Skin epidermis (tissue), 12 donors: ENCODE measurements at regions not wholly inside any gene's neighbourhood (a gene's known extent, or its start where the extent isn't known, plus 50 kb on each side); places are given as distances from the start of the nearest gene placed in this dataset.
"Not testable (repeated sequence)": the region's sequence is repeated elsewhere in the genome, so short reads cannot be mapped to it uniquely, and the experiment has no call there.

Experiments
- H3K27ac ChIP-seq, 21 experiments: fragments of 200-600 bp; sonication (generic) in 11 of 21; one replicate each; pipeline ENCODE4 v1.5.0; 2020; ENCODE audit warnings: mild to moderate bottlenecking in 3 of 21, inconsistent platforms in 2 of 21, moderate library complexity in 2 of 21
- H3K4me3 ChIP-seq, 7 experiments: fragments of 200-600 bp; sonication (generic) in 2 of 7; one replicate each; pipeline ENCODE4 v1.5.0; 2020; ENCODE audit warnings: inconsistent platforms in 2 of 7, mild to moderate bottlenecking in 2 of 7, moderate library complexity in 1 of 7

DNA sequence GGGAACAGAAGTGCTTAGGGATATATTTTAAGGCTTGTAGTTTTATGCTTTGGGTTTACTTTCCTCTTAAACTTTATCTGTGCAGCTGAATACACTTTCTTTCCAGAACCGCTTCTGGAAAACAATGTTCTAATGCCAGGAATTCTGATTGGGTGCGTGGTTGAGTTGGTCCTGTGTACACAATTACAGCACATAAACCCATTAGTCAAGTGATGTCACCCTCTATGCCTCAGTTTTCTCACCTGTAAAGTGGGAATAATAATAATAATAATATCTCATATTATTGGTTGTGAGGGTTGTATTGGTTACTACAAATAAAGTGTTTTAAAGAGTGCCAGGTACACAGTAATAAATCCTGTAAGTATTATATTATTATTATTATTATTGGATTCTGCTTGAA lies 129.2 kb downstream of the MID1IP1 start:
- H3K27ac ChIP-seq: no peak overlapping the region
- H3K4me3 ChIP-seq: no peak overlapping the region

DNA sequence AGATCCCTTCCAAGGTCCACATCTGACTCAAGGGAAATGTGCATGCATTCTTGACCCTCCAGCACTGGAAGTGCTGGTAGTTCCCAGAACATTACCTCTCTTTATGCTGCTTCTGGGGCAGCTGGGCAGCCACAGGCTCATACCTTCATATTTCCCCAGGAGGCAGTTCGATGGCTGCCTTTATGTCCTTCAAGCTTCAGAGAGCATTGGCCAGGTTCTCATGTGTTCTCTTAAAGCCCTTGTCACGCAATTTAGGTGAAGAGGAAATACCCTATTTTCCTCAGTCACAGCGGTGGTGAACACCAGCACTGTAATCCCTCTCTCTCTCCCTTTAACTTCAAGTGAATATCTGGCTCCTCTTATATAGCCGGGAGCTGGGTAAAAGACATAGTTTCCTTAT lies 134.3 kb downstream of the MID1IP1 start:
- Histone ChIP-seq H3K4me3 (no peak overlapping the region), H3K27ac (no peak overlapping the region)

DNA sequence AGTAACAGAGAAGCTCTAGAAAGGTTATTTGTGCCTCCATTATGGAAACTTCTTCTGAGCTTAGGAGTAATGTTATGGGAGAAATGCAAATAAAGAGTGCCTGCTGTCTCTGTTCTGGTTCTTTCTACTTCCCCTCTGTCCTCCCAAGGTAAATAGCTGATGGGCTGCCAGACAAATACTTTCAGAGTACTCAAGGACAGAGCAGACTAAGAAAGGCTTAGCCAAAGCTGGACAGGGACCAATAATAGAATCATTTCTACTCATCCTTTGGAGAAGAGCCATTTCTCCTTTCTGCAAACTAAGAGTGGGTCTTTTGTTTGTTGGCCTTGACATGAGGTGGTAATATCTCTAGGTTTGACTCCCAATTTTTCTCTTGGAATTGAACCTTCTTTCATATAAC lies 136.1 kb downstream of the MID1IP1 start:
- Histone ChIP-seq H3K4me3 (no peak overlapping the region), H3K27ac (no peak overlapping the region)

DNA sequence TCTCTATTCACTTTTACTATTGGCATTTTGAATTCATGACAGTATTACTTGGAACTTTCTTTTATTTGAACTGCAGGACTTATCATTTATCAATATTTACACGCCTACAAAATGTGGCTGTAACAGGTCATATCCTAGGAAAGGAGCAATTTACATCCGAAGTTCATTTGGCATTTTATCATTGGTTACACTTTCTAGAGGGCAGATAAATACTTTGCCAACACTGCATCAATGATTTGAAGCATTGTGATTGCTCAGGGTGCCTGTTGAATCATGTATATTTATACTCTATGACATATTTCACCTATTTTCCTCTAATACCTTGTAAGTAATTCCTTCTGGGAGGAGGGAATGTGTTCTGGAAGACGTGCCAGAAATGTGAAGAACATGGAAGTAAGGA lies 136.7 kb downstream of the MID1IP1 start:
- Histone ChIP-seq H3K4me3 (no peak overlapping the region), H3K27ac (no peak overlapping the region)

DNA sequence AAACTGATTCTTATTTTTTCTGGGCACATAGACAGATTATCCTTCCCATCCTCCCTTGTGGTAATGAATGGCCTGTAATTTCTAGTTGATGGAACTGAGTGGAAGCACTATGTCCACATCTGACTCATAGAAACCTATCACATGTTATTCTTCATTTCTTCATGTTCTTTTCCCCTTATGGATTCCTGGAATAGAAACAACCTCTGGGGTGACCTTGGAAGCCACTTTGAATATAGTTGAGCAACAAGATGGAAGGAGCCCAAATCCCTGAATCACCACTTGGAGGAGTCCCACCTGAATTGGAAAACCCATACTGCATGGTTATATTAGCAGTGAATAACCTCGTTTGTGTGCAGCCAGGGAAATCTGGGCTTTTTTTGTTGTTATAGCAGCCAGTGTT lies 137.8 kb downstream of the MID1IP1 start:
- H3K4me3 ChIP-seq: no peak overlapping the region
- H3K27ac ChIP-seq: no peak overlapping the region

DNA sequence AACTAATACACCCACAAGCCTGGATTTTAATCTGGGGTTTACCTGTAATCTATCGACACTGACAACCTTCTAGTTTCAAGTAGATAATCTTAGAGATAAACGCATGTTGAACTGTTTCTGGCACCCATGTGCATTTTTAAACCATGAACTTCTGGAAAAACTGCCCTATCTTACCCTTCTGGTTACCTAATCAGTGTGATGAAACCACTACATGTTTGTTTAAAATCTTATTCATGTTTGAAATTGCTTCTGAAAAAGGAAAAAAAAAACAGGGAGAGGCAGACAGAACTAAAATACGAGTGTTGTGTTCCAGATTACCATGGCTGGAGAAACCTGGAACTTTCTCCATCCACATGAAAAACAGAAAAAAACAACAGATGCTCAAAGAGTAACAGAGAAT lies 139.3 kb downstream of the MID1IP1 start:
- H3K27ac ChIP-seq: no peak overlapping the region

DNA sequence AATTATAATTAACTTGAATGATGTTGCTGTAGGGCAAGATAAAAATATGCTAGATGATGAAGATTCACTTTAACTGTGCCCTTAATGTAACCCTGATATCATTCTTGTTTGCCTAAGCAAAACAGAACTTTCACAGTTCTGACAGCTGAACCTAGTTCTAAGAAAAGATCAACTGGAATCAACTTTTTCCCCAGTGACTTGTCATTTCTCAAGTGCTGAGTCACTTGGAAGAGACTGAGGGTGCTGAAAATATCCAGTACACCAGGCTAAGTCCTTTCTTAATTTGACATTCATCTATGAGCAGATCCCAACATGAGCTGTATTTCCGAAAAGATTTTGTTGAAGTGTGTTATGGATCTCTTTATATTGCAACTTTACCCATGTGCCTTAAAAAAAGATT lies 140.4 kb downstream of the MID1IP1 start:
- H3K4me3 ChIP-seq: no peak overlapping the region
- no peak overlapping the region for H3K27ac ChIP-seq

More for the DNA sequence above, 139.3 kb downstream of the MID1IP1 start:
- H3K4me3 ChIP-seq: no peak overlapping the region

DNA sequence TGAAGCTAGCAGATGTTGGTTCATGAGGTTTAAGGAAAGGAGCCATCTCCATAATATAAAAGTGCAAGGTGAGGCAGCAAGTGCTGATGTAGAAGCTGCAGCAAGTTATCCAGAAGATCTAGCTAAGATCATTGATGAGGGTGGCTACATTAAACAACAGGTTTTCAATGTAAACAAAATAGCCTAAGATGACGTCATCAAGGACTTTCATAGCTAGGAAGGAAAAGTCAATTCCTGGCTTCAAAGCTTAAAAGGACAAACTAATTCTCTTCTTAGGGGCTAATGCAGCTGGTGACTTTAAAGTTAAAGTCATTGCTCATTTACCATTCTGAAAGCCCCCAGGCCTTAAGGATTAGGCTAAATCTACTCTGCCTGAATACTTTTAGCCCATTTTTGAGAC lies 141.9 kb downstream of the MID1IP1 start:
- no peak overlapping the region for H3K4me3 ChIP-seq
- no peak overlapping the region for H3K27ac ChIP-seq

DNA sequence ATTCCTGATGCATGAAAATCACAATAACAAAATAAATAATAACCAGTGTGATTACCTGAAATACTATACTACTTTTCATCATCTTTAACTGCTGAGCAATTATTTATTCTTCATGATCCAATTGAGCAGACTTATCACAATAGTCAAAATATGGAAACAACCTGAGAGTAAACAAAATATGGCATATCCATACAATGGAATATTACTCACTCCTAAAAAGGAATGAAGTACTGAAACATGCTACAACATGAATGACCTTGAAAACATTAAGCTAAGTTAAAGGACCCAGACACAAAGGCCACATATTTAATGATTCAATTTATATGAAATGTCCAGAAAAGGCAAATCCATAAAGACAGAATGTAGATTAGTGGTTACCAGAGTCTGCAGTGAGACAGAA lies 146.8 kb downstream of the MID1IP1 start:
- Histone ChIP-seq H3K4me3 (no peak overlapping the region), H3K27ac (no peak overlapping the region)

DNA sequence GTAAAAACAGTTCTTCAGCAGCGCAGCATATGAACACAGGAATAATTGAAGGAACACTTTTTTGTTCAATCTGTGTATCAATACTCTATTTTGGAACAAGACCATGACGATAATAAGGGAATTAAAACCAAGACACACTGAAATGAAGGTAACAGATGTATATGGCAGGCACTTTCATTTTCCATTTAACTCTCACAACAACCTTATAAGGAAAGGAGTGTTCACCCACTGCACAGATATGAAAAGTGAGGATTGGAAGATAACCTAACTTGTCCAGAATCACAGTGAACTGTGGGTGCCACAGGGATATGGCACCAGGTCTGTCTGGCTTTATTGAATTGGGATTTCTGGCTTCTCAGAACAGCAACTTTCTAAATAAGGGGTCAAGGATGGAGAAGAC lies 153.3 kb downstream of the MID1IP1 start:
- H3K4me3 ChIP-seq: no peak overlapping the region
- no peak overlapping the region for H3K27ac ChIP-seq

DNA sequence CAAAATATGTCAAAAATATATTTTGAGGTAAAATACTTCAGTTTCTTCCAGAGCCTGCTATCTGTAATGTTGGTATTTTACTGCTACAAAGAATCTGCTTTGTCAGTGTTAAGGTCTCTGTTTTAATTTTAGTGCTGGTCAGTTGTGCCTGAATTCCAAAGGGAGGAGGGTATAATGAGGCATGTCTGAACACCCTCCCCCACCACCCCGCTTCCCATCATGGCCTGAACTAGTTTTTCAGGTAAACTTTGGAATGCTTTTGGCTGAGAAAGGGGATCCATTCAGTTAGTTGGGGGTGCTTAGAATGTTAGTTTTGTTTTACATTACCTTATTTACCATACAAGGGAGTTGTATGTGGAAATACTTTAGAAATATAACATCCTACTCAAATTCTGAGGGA lies 158.5 kb downstream of the MID1IP1 start:
- no peak overlapping the region for H3K27ac ChIP-seq
- no peak overlapping the region for H3K4me3 ChIP-seq

DNA sequence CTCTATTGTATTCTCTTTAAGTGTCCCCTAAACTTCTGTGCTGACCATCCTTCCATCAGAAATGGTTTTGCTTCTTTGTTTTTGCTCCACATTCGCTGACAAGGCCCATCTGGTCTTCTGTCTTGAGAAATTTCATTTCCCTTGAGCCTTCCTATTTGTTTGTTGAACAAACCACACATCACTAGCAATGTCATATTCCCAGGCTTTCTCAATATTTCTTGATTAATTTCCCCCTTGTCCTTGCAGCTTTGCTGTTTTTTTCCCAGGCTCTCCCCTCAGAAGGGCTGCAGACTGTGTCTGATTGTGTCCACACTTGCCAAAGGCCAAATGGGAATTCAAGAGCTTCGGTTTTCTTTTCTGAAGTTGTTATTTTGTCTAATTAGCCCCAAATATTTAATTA lies 158.9 kb downstream of the MID1IP1 start:
- no peak overlapping the region for H3K27ac ChIP-seq
- no peak overlapping the region for H3K4me3 ChIP-seq

DNA sequence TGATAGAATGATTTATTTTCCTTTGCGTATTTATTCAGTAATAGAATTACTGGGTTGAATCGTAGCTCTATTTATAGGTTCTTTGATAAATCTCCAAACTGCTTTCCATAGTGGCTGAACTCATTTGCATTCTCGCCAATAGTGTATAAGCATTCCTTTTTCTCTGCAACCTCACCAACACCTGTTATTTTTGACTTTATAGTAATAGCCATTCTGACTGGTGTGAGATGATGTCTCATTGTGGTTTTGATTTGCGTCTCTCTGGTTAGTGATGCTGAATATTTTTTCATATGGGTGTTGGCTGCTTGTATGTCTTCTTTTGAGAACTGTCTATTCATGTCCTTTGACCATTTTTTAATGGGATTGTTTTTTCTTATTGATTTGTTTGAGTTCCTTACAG lies 160.7 kb downstream of the MID1IP1 start:
- no peak overlapping the region for H3K27ac ChIP-seq
- H3K4me3 ChIP-seq: no peak overlapping the region

DNA sequence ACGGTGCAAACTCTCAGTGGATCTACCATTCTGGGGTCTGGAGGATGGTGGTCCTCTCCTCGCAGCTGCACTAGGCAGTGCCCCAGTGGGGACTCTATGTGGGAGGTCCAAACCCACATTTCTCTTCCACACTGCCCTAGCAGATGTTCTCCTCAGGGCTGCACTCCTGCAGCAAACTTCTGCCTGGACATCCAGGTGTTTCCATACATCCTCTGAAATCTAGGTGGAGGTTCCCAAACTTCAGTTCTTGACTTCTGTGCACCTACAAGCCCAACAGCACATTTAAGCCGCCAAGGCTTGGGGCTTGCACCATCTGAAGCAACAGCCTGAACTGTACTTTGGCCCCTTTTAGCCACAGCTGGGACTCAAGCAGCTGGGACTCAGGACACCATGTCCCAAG lies 162.0 kb downstream of the MID1IP1 start:
- H3K4me3 ChIP-seq, H3K27ac ChIP-seq: not testable (repeated sequence)

DNA sequence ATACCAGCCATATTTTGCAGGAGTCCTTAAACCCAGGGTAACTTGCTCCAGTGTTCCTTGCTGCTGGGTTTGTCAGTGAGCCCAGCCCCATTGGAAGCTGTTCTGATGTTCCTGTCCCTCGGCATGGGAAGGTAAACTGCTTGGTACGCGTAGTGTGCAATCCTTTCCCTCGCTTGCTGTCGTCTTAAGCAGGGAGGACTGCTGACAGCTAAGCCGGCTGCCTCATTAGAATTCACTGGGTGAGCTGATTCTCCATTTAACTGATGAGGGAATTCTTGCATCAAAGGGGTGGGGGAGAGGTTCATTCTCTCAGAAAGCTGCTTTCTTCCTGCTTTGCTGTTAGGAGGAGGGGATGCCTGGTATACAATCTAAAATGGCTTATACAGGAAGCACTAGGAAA lies 164.6 kb downstream of the MID1IP1 start:
- no peak overlapping the region for H3K27ac ChIP-seq
- H3K4me3 ChIP-seq: no peak overlapping the region

DNA sequence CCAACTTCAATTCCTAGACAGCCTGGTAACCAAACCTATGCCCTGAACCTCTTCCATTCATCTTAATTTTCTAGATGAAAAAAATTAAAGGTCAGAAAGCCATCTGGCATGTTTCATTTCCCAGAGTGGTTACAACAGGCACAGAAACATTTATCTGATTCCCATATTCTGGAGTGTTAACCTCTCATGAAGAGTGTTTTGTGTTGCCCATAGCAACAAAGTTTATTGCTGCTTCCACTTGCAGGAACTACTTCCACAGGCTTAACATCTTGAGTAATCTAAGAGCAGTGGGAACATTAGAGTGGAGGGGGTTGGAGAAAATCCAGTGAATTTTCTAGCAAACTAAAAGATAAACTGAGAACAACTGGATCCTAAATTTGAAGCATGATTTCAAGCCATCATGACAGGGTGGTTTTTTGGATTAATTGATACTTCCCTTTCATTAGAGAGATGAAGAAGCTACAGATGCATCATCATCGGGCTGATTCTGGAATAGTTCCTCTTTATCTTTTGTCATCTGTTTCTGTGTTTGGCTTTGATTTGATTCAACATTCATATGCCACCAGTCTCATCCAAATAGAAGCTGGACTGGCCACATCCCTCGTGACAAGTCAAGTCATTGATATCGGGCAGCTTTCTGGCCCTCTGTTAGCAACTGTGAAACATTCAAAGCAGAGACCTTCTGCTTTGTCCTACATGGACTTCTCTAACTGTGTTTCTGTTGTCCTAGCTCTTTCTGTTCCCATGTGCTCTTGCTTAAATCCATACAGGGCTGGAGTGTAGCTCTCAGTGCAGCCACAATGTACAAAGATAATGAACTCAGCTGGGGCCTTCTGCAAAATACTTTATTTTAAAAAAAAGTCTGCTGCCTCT lies 167.3 kb downstream of the MID1IP1 start:
- no peak overlapping the region for H3K4me3 ChIP-seq
- no peak overlapping the region for H3K27ac ChIP-seq

DNA sequence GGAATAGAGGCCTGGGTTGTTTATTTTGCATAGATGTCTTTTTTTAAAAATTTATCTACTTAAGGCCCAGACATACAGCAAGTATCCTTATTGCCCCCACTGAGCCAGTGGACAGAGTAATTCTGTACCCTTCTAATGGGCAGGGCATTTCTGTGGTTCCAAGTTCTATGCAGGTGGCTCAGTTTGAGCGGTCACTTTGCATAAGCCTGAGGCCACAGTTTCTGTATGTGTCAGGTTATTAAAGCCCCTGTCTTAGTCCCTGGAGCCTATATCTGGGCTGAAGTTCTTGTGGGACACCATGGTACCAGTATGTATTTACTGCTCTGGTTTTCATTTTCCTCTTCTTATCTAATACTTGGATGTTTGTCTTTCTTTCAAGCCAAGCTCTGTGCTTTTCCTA lies 168.8 kb downstream of the MID1IP1 start:
- Histone ChIP-seq H3K27ac (no peak overlapping the region), H3K4me3 (no peak overlapping the region)

DNA sequence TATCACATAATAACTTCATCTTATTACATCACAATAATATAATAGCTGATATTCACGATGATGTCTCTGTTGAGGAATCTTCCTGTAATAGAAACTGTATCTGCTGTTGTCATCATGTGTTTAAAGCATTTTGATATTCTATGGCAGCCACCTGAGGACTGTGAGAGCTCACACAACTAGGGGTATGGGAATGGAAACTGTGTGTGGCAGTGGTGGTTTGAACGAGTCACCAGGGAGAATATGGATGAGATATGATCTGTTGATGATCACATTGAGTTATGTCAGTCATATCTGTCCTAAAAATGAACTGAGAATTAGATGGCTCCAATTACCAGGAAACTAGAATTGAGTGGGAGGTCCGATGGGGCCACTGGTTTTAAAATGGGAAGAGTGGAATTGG lies 169.6 kb downstream of the MID1IP1 start:
- no peak overlapping the region for H3K4me3 ChIP-seq

DNA sequence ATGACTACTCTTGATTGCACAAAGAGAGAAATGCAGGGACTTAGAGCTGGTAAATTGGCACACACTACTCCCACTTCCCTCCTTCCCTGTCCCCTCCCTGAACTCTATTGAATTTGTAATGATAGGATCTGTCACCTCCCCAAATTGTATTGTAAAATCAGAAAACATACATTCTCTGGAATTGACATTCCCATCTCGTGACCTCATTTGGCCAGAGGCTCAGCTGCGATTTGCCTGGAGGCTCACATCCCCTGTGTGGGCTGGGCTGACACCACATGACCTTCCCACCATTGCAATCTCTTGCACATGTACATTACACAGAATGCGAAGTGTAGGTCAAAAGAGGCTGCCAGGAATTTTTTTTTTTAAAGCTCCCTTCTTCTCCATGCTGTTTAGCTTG lies 172.1 kb downstream of the MID1IP1 start:
- Histone ChIP-seq H3K4me3 (no peak overlapping the region), H3K27ac (no peak overlapping the region)

More for the DNA sequence above, 169.6 kb downstream of the MID1IP1 start:
- no peak overlapping the region for H3K27ac ChIP-seq

DNA sequence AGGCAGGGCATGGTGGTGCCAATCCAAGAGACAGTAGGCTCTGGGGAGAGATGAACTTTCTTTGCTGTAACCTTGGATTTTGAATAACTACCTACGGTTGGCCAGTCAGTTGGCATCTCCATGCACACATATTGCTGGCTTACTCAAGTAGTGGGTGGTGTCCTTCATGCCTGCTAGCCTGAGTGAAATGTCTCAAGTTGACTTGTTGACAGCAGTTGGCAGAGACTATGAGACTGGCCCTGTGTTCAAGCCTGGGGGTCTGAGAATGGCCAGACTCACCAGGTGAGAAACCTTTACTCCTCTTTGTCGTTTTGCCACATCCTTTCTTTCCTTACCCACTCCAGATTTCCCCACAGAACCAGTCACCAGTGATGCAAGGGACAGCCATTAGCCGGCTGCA lies 173.3 kb downstream of the MID1IP1 start:
- H3K27ac ChIP-seq: no peak overlapping the region
- no peak overlapping the region for H3K4me3 ChIP-seq

DNA sequence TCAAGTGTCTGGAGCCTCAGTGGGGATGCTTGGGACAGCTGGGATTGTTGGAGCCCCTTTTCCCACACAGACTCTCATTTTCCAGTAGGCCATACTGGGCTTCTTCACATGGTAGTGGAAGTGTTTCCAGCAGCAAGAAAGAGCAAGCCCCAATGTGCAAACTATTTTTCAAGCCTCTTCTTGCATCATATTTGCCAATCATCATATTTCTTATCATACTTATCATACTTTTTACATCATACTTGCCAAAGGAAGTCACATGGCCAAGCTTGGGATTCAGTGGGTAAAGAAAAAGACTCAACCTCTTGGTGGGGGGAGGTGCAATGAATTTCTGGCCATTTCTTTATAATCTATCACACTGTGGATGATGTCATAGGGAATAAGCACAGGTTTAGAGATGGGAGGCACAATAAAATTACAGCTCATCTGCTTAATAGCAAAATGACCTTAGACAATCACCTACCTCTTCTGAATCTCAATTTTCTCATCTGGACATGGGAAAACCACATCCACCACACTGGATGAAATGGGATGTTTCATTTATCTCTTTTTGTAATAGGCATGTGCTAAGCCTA lies 174.2 kb downstream of the MID1IP1 start:
- H3K27ac ChIP-seq: no peak overlapping the region
- no peak overlapping the region for H3K4me3 ChIP-seq

DNA sequence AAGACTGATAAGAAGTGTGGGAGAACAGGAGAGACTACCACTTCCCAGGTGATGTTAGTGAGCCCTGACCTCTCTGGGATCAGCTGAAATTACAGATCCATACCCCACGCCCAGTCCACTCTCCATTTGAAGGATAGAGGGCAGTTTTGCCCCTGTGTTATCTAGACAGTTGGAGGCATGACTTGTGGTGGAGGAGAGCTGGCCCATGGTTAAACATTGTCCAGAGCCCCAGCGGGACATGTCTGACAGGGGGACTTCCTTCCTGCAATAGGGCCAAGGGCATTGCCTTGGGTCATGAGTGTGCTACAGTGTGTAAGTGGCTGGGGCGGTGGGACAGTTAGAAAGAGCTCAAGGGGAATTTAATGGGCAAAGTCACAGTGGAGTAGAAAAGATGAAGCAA lies 181.1 kb downstream of the MID1IP1 start:
- Histone ChIP-seq H3K27ac (no peak overlapping the region), H3K4me3 (no peak overlapping the region)
